Gastroesophageal sphincter (tissue), 3 donors: ENCODE measurements at regions not wholly inside any gene's neighbourhood (a gene's known extent, or its start where the extent isn't known, plus 50 kb on each side); places are given as distances from the start of the nearest gene placed in this dataset.

ENCODE experiments used
- EP300 ChIP-seq: sonication (generic); formaldehyde crosslinking; IDR thresholded peaks from one replicate; pipeline ENCODE4 v1.6.1; 2017; ENCODE audit warnings: antibody characterized with exemption, mild to moderate bottlenecking
- POLR2A ChIP-seq, 2 donors: fragments of 450-650 bp; IDR thresholded peaks; one replicate each; pipeline ENCODE4 v1.6.1; 2017; ENCODE audit warnings: antibody characterized with exemption in 2 of 2, mild to moderate bottlenecking in 2 of 2, moderate library complexity in 1 of 2
- POLR2AphosphoS5 ChIP-seq: sonication (generic); formaldehyde crosslinking; IDR thresholded peaks from one replicate; pipeline ENCODE4 v1.6.1; 2017; ENCODE audit warnings: antibody characterized with exemption
- TF ChIP-seq, protein P1 (sequence below), 4 experiments: fragments of 200-600 bp in 2 of 4; fragments of 450-650 bp in 2 of 4; sonication (generic) in 1 of 4; IDR thresholded peaks; one replicate each; pipeline ENCODE4 v1.5.1; 2017 to 2019; ENCODE audit warnings: antibody characterized with exemption in 4 of 4, mild to moderate bottlenecking in 2 of 4, moderate library complexity in 2 of 4

- TF ChIP-seq, protein P1, sequence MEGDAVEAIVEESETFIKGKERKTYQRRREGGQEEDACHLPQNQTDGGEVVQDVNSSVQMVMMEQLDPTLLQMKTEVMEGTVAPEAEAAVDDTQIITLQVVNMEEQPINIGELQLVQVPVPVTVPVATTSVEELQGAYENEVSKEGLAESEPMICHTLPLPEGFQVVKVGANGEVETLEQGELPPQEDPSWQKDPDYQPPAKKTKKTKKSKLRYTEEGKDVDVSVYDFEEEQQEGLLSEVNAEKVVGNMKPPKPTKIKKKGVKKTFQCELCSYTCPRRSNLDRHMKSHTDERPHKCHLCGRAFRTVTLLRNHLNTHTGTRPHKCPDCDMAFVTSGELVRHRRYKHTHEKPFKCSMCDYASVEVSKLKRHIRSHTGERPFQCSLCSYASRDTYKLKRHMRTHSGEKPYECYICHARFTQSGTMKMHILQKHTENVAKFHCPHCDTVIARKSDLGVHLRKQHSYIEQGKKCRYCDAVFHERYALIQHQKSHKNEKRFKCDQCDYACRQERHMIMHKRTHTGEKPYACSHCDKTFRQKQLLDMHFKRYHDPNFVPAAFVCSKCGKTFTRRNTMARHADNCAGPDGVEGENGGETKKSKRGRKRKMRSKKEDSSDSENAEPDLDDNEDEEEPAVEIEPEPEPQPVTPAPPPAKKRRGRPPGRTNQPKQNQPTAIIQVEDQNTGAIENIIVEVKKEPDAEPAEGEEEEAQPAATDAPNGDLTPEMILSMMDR (IDR thresholded peaks at IDR 0.05), result no peak
- no peak for TF ChIP-seq POLR2AphosphoS5
- no peak for TF ChIP-seq POLR2A (IDR thresholded peaks at IDR 0.05)
- no peak for TF ChIP-seq EP300
Observed at GRCh38 chr12:115249671-115250278, 565.8 kb upstream of the TBX3 start.
